Umbilical cord (tissue), 1 donor: ENCODE measurements at regions not wholly inside any gene's neighbourhood (a gene's known extent, or its start where the extent isn't known, plus 50 kb on each side); places are given as distances from the start of the nearest gene placed in this dataset.

Experiments used
- DNase-seq: peaks from one replicate; pipeline ENCODE4 v3.0.0-alpha.2; 2015; ENCODE audit warnings: low spot score

DNA sequence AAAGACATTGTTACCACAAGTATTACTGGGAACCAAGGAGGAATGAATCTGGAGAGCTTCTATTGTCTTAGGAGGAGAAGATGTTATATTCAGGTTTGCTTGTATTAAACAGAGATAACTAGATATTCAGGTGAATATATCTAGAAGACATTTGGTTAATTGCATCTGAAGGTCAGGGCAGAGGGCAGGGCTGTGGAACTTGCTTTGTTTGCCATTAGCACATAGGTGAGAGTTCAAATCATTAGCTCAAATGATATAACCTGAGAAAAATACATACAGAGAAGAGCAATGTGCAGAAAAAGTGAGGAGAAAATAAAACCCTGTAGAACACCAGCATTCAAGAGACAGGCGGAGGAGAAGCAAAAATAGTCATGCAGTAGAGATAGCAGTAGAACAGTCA lies 116.8 kb downstream of the DNAJB9 start:
- no peak for DNase-seq

DNA sequence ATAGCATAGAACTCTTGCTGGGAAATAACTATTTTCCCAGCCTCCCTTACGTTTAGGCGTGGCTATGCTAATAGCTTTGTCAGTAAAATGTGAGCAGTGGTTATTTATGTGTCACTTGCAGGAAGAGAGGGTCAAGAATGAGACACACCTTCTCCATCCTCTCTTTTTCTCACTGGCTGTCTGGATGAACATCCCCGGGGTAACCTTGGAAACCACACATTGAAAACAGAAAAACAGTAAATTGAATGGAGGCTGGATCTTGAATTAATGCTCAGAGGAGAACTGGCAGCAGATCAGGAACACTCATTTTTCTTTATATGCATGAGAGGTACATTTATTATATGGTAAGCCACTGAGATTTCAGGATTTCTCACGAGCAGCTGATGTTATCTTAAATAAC lies 127.6 kb downstream of the DNAJB9 start:
- peak; percentile 53 for DNase-seq

DNA sequence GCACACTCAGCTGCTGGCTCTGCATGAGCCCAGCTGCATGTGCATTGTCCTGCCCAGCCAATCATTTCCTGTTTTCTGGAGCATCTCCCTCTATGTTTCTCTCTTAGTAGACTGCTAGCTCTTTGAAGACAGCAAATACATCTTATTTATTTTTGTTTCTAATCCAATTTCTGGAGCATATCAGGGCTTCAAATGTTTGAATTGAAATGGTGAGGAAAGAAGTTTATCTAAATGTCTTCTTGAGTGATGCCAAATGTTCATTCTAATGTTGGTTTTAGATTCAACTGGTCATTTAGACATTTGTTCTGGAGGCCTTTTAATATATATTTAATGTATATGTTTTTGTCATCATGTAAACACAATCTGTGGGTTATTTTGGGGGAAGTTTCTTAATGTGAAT lies 141.9 kb downstream of the DNAJB9 start:
- peak; percentile 12 for DNase-seq

DNA sequence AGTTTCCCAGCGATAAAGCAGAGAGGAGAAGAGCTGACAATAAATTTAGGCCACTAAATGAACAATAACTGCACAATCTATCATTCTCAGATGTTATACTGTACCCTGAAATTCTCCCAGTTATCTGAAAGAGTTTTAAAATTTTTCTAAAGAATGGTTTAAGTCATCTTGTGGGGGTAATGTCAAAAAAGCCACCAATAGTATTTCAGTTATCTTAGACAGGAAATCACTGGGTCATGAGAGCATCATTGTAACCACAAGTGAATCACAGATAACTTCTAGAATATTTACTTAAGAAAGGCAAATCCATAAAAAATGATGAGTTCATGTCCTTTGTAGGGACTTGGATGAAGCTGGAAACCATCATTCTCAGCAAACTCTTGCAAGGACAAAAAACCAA lies 147.1 kb downstream of the DNAJB9 start:
- DNase-seq = peak; percentile 21

DNA sequence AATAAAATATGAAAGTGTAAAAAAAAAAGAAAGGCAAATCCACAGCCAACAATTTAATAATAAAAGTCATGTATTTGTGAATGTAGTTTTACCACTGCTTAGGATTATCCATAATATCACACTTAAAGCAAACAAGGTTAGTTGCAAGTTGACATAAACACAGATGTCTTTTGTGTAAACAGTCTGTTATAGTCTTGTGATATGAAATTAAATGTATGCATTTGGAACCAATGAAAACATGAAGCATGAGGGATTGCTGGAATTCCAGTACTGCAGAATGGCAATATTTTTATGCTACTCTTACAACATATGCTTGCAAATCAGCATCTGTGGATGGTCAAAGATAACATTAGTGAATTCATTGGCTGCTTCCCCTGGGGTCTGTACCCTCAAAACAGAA lies 148.1 kb downstream of the DNAJB9 start:
- no peak for DNase-seq

DNA sequence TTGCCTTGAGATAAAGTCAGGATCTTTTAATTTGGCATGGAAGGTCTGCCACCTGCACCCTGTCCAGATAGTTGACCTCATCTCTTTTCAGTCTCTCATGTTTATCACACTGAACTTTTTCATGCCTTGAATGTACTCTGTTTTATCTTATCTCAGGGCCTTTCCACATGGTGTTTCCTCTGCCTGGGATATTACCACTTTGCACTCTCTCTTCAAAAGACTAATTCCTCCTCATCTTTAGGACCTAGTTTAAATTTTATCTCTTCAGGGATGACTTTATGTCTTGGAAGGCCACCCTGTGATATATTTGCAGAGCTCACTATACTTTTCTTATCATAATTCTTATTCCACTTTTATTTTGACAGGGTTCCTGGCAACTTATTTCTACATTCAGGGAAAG lies 150.0 kb downstream of the DNAJB9 start:
- DNase-seq = peak; percentile 71

DNA sequence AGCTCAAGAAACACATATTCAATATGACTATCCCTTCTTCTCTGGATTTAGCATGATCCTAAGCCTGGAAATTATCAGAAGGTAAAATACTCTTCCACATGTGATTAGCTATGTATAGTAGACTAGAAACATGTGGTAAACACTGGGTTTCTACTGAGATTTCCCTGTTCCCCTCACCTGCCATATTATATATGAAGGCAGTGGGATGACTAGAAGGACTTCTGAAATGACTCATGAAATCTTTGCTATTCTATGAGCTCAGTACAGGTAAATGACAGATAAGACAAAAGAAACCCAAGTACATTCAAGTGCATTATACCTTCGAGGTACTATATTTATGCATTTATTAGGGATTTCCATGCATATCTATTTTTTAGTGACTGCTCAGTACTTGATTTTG lies 152.9 kb downstream of the DNAJB9 start:
- DNase-seq = no peak

DNA sequence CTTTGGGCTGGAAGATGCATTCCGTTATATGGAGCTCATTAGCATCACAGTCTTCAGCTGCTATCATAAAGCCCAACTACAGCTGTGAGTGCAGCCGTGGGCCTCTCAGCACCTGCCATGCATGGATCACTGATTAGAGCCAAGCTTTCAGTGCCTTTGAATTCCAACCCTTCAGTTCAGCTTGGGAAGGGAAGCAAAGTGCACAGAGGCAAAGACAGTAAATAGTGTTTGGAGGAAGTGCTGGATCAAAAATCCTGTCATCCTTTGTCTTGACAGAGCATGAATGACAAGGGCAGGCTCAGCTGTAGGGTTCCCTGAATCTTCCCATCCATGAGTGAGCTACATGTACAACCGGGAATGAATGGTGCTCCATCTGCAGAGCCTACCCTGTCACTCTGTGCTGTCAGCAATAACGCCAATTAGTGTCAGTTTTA lies 153.7 kb downstream of the DNAJB9 start:
- no peak for DNase-seq

DNA sequence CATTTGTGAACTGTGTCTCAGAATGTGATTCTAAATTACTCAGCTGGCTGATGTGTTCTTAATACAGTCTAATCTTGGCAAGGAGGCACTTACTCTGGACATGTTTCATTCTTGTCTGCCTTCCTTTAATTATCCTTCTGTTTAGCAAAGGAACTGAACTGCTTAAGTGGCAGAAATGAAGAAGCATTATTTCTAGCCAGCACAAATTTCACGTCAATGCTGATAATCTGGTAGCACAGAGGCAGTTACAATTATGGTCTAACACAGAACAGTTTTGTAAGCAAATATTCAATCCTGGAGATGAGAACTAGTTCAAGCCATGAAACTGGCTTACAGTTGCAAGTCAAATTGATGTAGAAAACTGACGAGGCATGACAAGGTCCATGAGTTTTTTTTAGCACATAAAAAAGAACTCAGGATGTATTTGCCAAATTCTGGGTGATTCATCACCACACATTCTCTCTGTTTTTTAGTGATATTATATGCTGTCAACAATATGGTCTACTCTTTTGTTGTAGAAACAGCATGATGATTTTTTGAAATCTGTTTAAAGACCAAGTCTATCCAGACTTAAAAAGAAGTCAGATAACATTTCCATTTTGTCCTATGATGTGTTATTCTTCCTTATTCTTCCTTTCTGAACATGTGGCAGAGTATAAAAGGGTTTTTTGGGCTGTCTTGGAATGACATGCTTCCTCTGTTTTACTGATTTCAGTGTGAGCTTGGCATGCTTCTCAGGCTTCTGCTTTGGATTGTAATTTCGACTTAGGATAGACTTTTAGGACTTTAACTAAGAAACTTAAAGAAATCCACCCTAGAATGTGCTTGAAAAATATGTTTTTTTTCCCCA lies 154.8 kb downstream of the DNAJB9 start:
- peak; percentile 77 for DNase-seq

DNA sequence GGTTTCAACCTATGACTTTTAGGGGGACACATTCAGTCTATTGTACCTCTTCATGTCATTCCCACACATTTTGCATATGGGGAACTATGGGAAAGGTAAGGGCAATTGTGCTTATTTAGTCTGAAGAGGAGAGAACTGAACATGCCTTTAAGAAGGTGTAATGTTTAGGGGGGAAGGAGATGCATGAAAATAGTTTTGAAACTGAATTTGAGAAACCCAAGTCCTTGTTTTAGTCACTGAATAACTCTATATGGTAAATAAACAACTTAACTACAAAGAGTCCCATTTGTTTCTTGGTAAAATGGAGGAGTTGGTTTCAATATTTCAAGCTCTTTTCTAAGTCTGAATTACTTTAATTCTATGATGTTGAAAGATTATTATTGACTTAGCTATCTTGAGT lies 166.1 kb downstream of the DNAJB9 start:
- no peak for DNase-seq

DNA sequence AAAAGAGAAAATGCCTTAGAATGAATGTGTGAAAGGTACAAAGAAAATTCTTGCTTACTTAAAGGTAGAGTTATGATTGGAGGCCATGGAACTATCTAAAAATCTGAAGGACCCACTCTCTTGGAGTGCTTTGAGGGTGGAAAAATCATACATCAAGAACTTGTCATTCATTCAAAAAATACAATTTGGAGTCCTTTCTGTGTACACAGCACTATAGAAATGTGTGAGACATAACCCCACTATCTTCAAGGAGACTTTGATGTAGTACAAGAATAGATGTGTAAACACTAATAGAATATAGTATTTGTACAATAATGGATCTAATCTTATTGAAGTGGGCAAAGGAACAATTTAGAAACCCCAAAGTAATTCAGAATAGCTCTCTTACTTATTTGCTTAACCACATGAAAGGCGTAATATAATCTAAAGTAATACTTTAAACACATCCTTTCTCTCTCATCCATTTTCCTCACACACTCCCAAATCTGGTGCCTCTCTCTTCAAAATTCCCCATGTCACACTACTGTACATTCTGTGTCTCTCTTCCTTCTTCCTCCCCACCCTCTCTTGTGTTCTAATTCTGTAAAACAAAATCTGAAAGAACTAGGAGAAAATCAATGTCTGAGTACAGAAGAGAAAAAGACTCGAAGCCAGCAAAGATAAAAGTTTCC lies 166.7 kb downstream of the DNAJB9 start:
- no peak for DNase-seq

DNA sequence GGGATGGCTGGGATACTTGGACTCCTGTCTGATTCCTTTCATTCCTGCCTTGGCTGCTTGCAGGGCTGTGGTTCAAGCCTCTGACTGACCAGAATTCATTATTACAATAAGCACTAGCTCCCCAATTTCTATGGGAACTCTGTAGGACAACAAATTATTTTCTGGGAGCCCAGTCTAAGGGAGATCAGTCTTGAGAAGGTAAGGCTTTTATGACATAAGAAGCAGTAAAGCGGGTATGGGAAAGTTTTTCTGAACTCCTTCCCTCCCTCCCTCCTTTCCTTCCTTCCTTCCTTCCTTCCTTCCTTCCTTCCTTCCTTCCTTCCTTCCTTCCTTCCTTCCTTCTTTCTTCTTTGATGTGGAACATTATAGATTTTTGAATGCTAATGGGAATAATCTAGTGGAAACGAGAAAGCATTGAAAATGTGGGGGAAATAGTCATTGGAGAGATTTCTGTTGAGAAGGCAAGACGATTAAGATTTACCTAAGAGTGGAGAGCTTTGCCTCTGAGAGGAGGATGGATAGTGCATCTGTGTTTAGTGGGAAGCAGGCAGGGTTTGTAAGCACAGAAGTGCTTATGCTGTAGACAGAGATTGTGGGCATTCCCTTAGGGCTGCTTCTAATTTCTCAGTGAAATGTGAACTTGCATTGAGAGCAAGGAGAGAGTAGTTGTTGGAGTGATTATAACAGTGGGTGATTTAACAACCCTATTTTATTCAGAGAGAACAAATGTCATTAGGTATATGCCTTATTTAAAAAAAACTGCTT lies 201.5 kb downstream of the DNAJB9 start:
- no peak for DNase-seq

DNA sequence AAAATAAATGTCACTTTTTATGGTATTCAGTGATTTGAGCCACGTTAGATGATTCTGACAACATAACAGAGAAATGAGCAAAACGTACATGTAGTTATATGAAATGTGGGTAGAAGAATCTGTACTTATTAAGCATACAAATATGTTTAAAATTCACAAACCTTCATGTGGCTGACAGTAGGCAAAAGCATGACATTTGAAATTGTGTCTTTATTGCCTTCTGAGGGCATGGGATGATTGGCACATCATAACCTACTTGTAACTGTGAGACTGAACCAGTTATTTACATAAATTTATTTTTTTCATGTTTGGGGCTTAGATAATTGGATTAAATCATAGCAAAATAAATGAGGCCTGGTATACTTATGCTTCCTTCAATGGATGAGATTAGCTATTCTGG lies 202.2 kb downstream of the DNAJB9 start:
- DNase-seq = no peak

DNA sequence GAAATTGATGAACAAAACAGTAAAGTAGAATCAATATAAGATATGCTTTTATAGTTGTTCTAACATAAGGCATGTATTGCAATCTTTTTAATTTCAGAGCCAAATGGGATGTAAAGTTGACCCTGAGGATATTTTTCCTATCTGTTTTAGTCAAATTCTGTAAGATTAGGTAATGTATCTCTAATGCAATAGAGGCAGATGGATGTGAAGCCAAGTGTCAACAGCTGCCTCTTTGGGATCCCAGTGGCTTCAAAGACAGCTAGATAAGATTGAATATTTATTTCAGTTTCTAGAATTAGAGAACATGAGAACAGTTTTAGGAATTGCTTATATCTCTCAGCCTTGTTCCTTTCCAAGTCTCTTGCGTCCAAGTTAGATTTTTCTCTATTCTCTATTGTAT lies 208.3 kb downstream of the DNAJB9 start:
- DNase-seq = peak; percentile 73

DNA sequence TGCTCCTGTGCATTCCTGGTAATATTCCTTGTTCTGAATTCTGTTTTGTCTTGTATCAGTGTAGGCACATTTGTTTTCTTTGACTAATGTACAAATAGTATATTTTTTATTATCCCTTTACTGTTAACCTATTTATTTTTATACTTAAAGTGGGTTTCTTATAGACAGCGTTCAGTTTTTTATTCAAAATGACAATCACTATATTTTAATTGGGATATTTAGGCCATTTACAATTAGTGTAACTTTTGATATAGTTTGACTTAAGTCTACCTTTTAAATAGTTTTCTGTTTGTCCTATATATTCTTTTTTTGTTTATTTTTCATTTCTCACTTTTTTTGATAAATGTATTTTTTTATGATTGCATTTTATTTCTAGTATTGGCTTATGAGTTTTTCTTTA lies 219.8 kb downstream of the DNAJB9 start:
- DNase-seq = no peak

DNA sequence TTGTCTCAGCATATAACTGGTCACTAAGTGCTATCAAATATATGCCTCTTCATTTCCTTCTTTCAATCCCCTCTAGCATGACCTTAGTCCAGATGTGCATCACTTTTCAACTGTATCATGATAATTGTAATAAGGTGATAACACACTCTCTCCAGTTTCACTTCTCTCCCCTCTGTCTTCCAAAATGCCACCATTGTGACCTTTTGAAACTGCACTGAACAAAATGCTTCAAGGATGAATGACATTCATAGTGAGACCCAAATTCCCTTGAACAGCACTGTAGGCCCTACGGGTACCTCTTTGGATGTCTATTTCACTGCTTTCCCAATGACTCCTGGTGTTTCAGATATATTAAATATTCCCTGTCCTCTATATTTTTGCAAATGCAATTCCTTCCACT lies 224.8 kb downstream of the DNAJB9 start:
- DNase-seq = no peak

DNA sequence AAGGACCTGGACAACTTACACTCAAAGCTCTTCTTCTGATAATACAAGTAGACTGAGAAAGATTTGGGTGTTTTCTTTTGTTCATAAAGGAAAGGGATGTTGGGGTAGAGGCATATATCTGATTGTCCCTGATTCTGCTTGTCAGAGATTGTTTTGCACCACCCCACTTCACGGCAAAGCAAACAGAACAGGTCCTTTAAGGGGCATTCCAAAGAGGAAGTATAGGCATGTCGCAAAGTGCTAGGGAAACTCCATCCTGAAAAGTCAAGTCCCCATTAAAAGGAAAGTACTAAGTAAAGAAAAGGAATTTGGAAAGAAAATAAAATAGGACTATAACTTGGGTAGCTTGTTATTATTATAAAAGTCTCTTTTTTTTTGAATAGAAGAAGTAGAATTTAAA lies 233.0 kb downstream of the DNAJB9 start:
- DNase-seq = no peak

DNA sequence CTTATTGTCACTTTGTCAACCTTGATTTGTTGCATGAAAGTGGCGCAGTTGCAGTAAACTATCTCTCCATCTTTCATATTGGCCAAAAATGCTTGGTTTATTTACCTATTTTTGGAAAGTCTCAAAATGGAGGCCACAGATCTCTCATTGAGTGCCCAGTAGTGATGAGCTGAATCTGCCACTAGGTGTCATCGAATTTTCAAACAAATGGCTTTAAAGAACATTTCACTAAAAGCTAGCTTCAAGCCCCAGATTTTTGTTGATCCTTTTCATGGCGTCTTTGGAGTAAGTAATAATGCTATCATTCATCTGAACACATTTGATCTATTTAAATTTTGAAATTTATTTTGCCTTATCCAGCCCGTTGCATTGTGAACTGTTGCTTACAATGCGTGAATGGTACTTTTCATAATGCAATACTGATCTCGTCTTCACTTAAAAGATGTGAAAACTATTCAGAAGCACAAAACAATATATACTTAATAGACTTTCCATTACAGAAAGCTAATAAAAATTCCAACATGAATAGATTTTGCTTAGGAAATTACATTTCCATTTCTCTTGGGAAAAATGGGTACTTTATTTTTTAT lies 236.2 kb downstream of the DNAJB9 start:
- peak; percentile 19 for DNase-seq

DNA sequence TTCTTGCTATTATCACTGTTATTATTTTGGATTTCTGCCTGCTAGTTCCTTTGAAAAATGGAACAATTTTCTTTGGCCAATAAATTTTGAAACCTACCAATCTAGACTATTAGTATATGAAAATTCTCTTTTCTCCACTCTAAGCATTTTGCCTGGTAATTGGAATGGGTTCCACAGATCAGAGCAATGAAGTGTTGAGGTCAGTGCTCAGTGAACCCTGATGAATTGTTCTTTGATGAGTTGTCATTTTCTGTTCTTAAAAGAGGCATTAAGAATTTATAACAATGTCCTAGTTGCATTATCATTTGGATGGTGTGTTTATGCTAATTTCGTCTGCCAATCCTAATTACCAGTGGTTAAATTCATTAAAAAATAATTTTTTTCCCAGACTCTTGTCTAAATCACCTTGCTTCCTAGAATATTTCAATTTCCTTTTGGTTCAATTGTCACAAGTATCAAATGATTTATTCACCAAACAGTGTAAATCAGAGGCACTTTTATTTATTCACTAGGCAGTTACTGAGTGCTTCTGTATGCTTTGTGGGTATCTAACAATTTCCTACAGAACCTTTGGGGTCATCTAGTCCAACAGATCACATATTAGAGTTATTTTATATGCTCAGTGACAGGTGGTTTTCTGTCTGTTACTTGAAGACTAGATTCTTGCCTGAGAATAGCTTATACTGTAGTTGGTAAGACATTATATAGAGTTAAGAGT lies 239.0 kb downstream of the DNAJB9 start:
- DNase-seq = no peak

DNA sequence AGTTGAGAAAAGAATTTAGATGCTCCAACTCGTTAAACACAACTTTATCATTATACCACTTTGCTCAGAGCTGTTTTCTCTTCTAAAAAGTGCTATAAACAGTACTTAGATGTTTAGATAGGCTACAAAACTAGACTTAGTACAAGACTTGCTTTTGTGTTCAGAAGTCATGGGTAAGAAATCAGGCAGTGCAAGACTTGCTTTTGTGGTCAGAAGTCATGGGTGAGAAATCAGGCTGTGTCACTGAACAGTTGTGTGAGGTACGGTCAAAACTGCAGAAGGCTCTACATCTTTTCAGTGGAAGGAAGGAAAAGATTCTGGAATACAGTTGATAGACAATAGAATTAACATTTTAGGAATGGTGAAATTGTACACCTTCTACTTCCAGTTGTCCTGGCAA lies 239.7 kb downstream of the DNAJB9 start:
- no peak for DNase-seq

DNA sequence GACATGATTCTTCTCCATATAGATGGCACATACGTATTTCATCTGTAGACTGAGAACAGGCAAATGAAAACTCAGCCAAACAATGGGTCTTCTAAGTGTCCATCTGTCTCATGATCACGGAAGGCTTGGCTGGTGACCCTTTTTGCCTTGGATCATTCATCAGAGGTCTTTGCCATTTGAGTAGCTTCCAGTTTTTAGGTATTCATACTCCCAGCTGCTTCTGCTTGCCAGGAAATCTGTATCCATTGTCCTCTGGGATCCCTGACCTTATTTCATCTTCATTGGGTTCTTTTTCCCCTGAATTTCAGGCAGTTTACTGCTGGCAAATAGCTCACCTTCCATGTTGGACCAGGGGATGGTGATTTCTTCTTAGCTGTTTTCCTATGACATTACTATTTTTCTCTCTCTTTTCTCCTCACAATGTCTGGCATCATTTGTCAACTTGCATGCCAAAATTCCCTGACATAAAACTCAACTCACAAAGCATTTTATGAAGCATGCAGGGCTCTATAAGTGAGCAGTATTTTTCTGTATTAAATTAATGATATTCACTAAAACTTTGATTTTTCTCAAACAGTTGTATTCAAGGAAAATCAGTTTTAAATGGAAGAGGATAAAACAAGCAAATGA lies 241.2 kb downstream of the DNAJB9 start:
- DNase-seq = no peak
